ENCODE measurements at regions not wholly inside any gene's neighbourhood (a gene's known extent, or its start where the extent isn't known, plus 50 kb on each side); places are given as distances from the start of the nearest gene placed in this dataset.

DNA sequence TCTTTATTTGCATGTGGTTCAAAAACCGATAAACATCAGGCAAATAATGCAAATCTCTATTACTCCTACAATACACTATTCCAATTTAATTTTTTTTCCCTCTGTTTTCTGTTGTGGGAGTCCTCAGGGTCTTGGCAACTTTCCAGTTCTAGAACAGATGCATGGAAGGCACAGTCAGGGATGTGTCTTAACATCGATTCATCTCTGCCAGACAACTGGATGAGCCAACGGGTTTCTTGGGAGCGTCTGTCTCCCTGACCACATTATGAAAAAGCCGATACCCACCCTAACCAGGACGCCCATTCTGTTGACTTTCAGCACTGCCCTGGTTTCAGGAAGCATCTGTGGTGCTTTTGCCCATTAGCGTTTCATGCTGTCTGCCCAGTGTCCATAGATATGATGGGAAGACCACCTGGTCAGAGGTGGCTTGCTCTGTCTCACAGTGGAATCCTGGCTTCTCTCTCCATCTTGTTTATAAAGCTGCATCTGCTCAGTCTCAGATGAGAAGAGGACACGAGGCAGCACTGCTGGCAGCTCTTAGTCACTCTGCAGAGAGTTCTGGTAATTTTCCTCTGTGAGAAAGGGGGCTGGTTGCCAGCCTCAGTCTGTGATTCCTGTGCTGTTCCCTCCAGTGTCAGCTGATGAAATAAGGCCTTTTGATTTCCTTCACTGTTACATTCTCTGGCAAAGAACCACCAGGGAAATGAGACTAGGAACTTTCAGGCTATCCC is 57.9 kb upstream of the KCNE4 start:
- Mint-ChIP-seq H3K4me1 (ENCODE audit: low read depth) (peaks cover 23% of the 10 kb centered on the region), H3K4me3 (peak overlapping the region; percentile 68), H3K27me3 (ENCODE audit: insufficient read depth) (no peaks in the 10 kb centered on the region), H3K27ac (peak overlapping the region; percentile 95), H3K36me3 (ENCODE audit: low read depth) (peaks cover 7% of the 10 kb centered on the region; the same call in 1 of the 2 replicates), H3K9me3 (no peaks in the 10 kb centered on the region)
- peak; percentile 89 for DNase-seq
- TF ChIP-seq, protein P1, sequence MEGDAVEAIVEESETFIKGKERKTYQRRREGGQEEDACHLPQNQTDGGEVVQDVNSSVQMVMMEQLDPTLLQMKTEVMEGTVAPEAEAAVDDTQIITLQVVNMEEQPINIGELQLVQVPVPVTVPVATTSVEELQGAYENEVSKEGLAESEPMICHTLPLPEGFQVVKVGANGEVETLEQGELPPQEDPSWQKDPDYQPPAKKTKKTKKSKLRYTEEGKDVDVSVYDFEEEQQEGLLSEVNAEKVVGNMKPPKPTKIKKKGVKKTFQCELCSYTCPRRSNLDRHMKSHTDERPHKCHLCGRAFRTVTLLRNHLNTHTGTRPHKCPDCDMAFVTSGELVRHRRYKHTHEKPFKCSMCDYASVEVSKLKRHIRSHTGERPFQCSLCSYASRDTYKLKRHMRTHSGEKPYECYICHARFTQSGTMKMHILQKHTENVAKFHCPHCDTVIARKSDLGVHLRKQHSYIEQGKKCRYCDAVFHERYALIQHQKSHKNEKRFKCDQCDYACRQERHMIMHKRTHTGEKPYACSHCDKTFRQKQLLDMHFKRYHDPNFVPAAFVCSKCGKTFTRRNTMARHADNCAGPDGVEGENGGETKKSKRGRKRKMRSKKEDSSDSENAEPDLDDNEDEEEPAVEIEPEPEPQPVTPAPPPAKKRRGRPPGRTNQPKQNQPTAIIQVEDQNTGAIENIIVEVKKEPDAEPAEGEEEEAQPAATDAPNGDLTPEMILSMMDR (IDR thresholded peaks at IDR 0.05): no peak

DNA sequence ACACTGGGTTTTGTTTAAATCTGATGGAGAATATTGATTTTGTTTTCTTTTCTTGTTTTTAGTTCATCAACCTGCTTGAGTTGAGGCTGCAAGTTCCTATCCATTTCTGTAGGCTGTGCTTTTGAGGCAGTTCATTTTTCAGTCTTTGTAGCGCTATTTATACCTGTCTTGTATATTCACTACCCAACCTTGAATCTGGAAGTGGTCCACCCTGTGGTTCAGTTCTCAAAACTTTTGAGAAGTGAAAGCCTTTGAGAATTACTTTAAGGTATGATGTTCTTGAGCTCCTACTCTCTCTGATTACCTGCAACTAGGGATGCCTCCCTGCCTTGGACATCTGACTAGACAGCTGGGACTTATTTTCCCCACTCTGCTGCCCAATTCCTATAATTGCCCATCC is 53.5 kb upstream of the KCNE4 start:
- Mint-ChIP-seq H3K27ac (no peak overlapping the region), H3K9me3 (no peaks in the 10 kb centered on the region), H3K4me1 (ENCODE audit: low read depth) (peaks cover 41% of the 10 kb centered on the region), H3K4me3 (no peak overlapping the region), H3K36me3 (ENCODE audit: low read depth) (no peaks in the 10 kb centered on the region), H3K27me3 (ENCODE audit: insufficient read depth) (no peaks in the 10 kb centered on the region)
- DNase-seq: no peak
- TF ChIP-seq, protein P1 (IDR thresholded peaks at IDR 0.05): no peak

DNA sequence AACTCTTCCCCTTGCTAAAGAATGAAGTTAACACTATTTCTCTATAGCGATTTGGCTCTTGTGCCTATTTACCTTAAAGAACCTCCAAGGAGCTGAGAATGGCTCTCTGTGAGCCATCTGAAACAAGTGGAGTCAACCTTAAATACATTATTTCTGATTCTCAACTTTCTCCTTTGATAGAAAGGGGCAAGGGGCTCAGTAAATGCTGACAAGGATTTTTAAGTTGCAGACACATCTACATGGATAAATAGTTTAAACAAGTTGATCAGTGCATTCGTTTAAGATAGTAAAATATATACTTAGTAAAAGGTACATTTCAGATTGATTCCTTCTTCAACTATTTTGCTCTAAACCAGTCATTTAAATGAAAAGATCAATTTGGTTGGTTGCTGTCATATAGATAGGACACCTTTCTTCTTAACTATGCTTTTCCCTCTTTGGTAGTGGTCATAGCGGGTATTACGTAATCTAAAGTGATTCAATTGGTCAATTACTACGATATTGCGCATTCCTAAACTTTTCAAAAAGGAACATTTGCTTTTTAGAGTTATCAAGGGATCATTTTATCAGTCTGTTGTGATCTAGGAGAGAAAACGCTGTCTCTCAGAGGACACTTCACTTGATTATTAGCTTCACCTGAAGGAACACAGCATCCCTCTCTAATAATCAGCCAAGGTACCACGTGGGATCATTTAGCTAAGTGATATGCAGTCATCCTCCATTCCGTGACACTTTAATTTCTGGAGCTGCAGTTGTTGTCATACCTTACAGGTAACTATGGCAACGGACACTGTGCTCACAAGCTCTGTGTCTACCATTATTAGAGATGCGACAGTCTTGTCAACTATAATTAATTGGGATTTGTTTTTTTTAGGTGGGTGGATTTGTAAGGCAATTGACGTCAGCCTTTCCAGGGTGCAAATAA is 50.9 kb upstream of the KCNE4 start:
- Mint-ChIP-seq H3K4me3 (no peak overlapping the region), H3K9me3 (peaks cover 4% of the 10 kb centered on the region; the same call in 1 of the 2 replicates), H3K36me3 (ENCODE audit: low read depth) (peaks cover 9% of the 10 kb centered on the region), H3K4me1 (ENCODE audit: low read depth) (peaks cover 39% of the 10 kb centered on the region), H3K27me3 (ENCODE audit: insufficient read depth) (no peaks in the 10 kb centered on the region), H3K27ac (peak overlapping the region; percentile 68)
- no peak for DNase-seq
- TF ChIP-seq, protein P1 (IDR thresholded peaks at IDR 0.05): no peak

DNA sequence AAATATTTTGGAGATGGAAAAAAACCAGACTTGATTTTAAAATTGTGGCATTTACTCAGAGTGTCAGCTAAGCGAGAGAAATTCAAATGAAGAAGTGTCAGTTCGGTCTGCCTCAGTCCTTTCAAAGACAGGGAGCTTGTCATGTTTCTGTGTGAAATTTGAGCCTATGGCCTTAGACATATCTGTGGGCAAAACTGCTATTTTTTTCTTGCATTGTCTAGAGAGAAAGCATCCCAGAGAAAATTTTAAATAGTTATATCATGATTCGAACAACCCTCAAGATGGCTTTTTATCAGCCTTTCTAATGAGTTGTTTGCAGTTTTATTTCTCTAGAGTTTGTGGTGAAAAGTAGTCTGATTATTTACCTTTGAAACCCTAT is 50.2 kb upstream of the KCNE4 start:
- peaks cover 46% of the 10 kb centered on the region for H3K4me1 Mint-ChIP-seq (ENCODE audit: low read depth)
- H3K4me3 Mint-ChIP-seq: no peak overlapping the region
- peaks cover 16% of the 10 kb centered on the region for H3K36me3 Mint-ChIP-seq (ENCODE audit: low read depth)
- peaks cover 4% of the 10 kb centered on the region; the same call in 1 of the 2 replicates for H3K9me3 Mint-ChIP-seq
- H3K27me3 Mint-ChIP-seq (ENCODE audit: insufficient read depth): no peaks in the 10 kb centered on the region
- peak overlapping the region; percentile 68 for H3K27ac Mint-ChIP-seq
- TF ChIP-seq, protein P1 (IDR thresholded peaks at IDR 0.05): no peak
- no peak for DNase-seq
